Fibroblast of the conjunctiva (primary cell): ENCODE measurements at regions not wholly inside any gene's neighbourhood (a gene's known extent, or its start where the extent isn't known, plus 50 kb on each side); places are given as distances from the start of the nearest gene placed in this dataset.

Experiments used
- DNase-seq: peaks from one replicate; pipeline ENCODE4 v3.0.0-alpha.2; 2010; ENCODE audit warnings: low read depth

DNA sequence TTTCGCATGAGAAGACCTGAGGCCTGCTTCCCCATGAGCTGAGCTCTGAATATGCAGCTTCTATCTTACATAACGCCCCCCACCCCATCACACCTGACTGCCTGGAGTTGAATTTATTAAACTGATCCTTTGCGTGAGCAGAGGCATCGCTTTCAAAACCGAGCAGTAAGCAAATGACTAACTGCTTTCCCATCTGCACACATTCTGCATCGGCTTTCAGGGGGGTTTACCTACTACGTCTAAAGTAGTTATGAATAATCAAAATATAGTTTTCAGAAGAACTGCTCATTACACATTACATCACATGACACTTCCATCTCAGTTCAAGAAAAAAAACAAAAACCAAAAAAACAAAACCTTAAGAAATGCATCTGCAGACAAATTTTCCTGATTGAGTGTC, 54.7 kb upstream of the EGR2 start:
- DNase-seq, result no peak

DNA sequence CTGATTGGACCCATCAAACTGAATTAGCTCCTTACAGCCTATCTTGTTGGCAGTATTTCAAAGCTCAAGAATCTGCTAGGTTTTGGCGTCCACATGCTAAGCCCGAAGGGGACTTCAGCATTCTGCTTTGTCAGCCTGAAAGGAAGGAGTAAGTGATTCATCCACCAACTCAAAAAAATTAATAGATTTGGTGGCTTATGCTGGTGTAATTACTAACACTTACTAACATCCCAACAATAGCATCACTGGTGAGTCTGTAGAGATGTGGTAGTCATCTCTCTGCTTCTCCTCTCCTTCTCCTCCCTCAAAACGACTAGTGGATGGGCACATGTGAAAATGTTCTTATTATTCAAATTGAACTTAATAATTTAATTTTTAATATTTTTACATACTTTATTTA, 53.8 kb upstream of the EGR2 start:
- DNase-seq, result no peak

DNA sequence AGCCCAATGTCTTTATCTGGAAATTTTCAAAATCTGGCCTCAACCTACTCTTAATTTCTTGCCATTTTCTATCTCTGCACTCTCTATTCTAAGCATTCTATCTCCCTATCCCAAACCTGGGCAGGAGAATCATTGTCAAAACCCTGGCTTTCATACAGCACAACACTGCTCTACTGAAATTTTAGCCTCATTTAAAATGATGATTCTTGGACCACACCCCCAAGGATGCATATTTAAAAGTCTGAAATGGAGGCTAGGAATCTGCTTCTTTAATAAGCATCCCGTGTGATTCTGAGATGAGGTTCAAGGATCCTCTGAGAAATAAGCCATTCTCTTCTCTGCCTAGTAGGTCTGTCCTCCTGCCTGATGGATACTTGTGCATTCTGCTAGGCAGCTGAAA, 50.8 kb upstream of the EGR2 start:
- no peak for DNase-seq

GRCh38 chr10:62866451-62866850, 50.3 kb upstream of the EGR2 start:
- no peak for DNase-seq
